Right atrium auricular region (tissue), 2 donors: ENCODE measurements at regions not wholly inside any gene's neighbourhood (a gene's known extent, or its start where the extent isn't known, plus 50 kb on each side); places are given as distances from the start of the nearest gene placed in this dataset.

Experiments used
- DNase-seq: peaks from one replicate; pipeline ENCODE4 v3.0.0-alpha.2; 2019; ENCODE audit warnings: low spot score
- H3K27ac ChIP-seq, 2 donors: fragments of 200-600 bp; sonication (generic); 1 replicate in 1 of 2; 2 replicates in 1 of 2; pipeline ENCODE4 v1.5.1; 2016 to 2019
- H3K27me3 ChIP-seq, 2 donors: fragments of 200-600 bp; sonication (generic); one replicate each; pipeline versions ENCODE4 v1.5.1 to v1.6.0; 2017 to 2019
- H3K36me3 ChIP-seq: fragments of 200-600 bp; sonication (generic); one replicate; pipeline ENCODE4 v1.5.1; 2016
- H3K4me1 ChIP-seq, 2 donors: fragments of 200-600 bp; sonication (generic); one replicate each; pipeline versions ENCODE4 v1.5.1 to v1.6.0; 2017 to 2019
- H3K4me3 ChIP-seq, 2 donors: fragments of 200-600 bp; sonication (generic); 1 replicate in 1 of 2; 2 replicates in 1 of 2; pipeline ENCODE4 v1.5.1; 2017 to 2019; ENCODE audit warnings: mild to moderate bottlenecking in 1 of 2, moderate library complexity in 1 of 2
- H3K9me3 ChIP-seq, 2 donors: fragments of 200-600 bp; sonication (generic); one replicate each; pipeline ENCODE4 v1.5.1; 2019
- CTCF ChIP-seq, 2 donors: fragments of 200-600 bp; sonication (generic); IDR thresholded peaks; one replicate each; pipeline ENCODE4 v1.5.1; 2019; ENCODE audit warnings: antibody characterized with exemption in 2 of 2

GRCh38 chr9:18330401-18331309 lies 143.3 kb upstream of the ADAMTSL1 start:
- Histone ChIP-seq H3K4me1 (no peaks in the 10 kb centered on the region), H3K4me3 (no peak overlapping the region), H3K27me3 (no peaks in the 10 kb centered on the region), H3K9me3 (peaks cover 0 to 1% of the 10 kb centered on the region in 2 donors), H3K36me3 (no peaks in the 10 kb centered on the region), H3K27ac (no peak overlapping the region)
- TF ChIP-seq CTCF (IDR thresholded peaks at IDR 0.05): no peak
- DNase-seq: no peak

DNA sequence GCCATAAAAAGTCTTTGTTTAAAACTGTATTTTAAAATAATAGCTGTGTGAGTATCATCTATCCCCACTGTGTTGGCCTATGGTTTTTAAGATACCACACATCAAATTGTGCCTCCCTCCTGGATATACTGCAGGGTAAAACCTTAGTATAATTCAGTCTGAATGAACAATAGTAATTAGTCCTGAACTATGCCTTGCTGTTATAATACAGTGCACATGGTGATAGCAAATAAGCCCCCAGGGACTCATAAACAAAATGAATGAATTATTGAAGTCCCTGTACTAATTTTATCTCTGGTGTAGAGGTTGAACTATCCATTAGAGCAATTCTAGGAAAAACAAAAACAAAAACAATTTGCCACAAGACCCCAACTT lies 142.7 kb upstream of the ADAMTSL1 start:
- Histone ChIP-seq H3K27ac (no peak overlapping the region), H3K9me3 (no peaks in the 10 kb centered on the region), H3K4me1 (no peaks in the 10 kb centered on the region), H3K36me3 (no peaks in the 10 kb centered on the region), H3K27me3 (no peaks in the 10 kb centered on the region), H3K4me3 (no peak overlapping the region)
- DNase-seq: no peak
- no peak for TF ChIP-seq CTCF (IDR thresholded peaks at IDR 0.05)

- no peak for TF ChIP-seq CTCF (IDR thresholded peaks at IDR 0.05)
- no peak overlapping the region for H3K27ac ChIP-seq
- no peaks in the 10 kb centered on the region for H3K4me1 ChIP-seq
- no peaks in the 10 kb centered on the region for H3K27me3 ChIP-seq
- H3K36me3 ChIP-seq: no peaks in the 10 kb centered on the region
- H3K4me3 ChIP-seq: no peak overlapping the region
- no peak for DNase-seq
- H3K9me3 ChIP-seq: no peaks in the 10 kb centered on the region
Observed at GRCh38 chr9:18331808-18332209, 142.1 kb upstream of the ADAMTSL1 start.

DNA sequence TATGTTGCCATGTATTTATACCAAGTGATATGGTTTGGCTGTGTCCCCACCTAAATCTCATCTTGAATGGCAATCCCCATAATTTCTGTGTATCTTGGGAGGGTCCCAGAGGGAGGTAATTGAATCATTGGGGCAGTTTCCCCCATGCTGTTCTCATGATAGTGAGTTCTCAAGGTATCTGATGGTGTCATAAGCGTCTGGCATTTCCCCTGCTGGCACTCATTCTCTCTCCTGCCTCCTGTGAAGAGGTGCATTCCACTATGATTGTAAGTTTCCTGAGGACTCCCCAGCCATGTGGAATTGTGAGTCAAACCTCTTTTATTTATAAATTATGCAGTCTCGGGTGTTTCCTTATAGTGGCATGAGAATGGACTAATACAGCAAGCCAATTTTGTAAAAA lies 140.8 kb upstream of the ADAMTSL1 start:
- no peaks in the 10 kb centered on the region for H3K36me3 ChIP-seq
- H3K27ac ChIP-seq: no peak overlapping the region
- no peaks in the 10 kb centered on the region for H3K27me3 ChIP-seq
- no peaks in the 10 kb centered on the region for H3K9me3 ChIP-seq
- DNase-seq: no peak
- no peak for TF ChIP-seq CTCF (IDR thresholded peaks at IDR 0.05)
- H3K4me3 ChIP-seq: no peak overlapping the region
- no peaks in the 10 kb centered on the region for H3K4me1 ChIP-seq

- no peaks in the 10 kb centered on the region for H3K4me1 ChIP-seq
- TF ChIP-seq CTCF (IDR thresholded peaks at IDR 0.05): no peak
- no peak for DNase-seq
Observed at GRCh38 chr9:18335825-18336224, 138.1 kb upstream of the ADAMTSL1 start.

GRCh38 chr9:18338042-18338441 lies 135.9 kb upstream of the ADAMTSL1 start:
- no peak for DNase-seq
- no peak overlapping the region for H3K4me3 ChIP-seq
- no peaks in the 10 kb centered on the region for H3K4me1 ChIP-seq
- no peak overlapping the region for H3K27ac ChIP-seq
- no peaks in the 10 kb centered on the region for H3K9me3 ChIP-seq
- no peaks in the 10 kb centered on the region for H3K36me3 ChIP-seq
- no peaks in the 10 kb centered on the region for H3K27me3 ChIP-seq
- no peak for TF ChIP-seq CTCF (IDR thresholded peaks at IDR 0.05)

More at GRCh38 chr9:18335825-18336224, 138.1 kb upstream of the ADAMTSL1 start:
- Histone ChIP-seq H3K9me3 (no peaks in the 10 kb centered on the region), H3K27me3 (no peaks in the 10 kb centered on the region), H3K27ac (no peak overlapping the region), H3K4me3 (no peak overlapping the region), H3K36me3 (no peaks in the 10 kb centered on the region)
